SK-N-SH (cell line): ENCODE measurements at regions not wholly inside any gene's neighbourhood (a gene's known extent, or its start where the extent isn't known, plus 50 kb on each side); places are given as distances from the start of the nearest gene placed in this dataset.

ENCODE experiments used
- GATA2 ChIP-seq: sonication (generic); formaldehyde crosslinking; IDR thresholded peaks from 2 replicates; pipeline ENCODE4 v1.5.0; 2020; ENCODE audit warnings: mild to moderate bottlenecking, missing genetic modification reagents
- MXI1 ChIP-seq: IDR thresholded peaks from 2 replicates; pipeline ENCODE4 v1.6.1; 2012; ENCODE audit warnings: mild to moderate bottlenecking, low read depth, low read length, improper control_type of control experiment
- RCOR1 ChIP-seq: fragments of 150-350 bp; IDR thresholded peaks from 2 replicates; pipeline ENCODE4 v1.6.1; 2017; ENCODE audit warnings: antibody characterized with exemption, low read length
- RFX5 ChIP-seq: IDR thresholded peaks from 2 replicates; pipeline ENCODE4 v1.6.1; 2012; ENCODE audit warnings: mild to moderate bottlenecking, improper control_type of control experiment, low read length
- YY1 ChIP-seq: IDR thresholded peaks from 2 replicates; pipeline ENCODE4 v1.4.0; 2012; ENCODE audit warnings: low read depth, mild to moderate bottlenecking
- TF ChIP-seq, protein P1 (sequence below): fragments of 200-600 bp; sonication (generic); IDR thresholded peaks from 2 replicates; pipeline ENCODE4 v1.6.1; 2017; ENCODE audit warnings: antibody characterized with exemption, mild to moderate bottlenecking, moderate library complexity
- TF ChIP-seq, protein P2 (sequence below): fragments of 150-350 bp; IDR thresholded peaks from 2 replicates; pipeline ENCODE4 v1.6.1; 2017; ENCODE audit warnings: antibody characterized with exemption, low read length, low read depth, borderline replicate concordance
- TF ChIP-seq, protein P3 (sequence below): IDR thresholded peaks from 2 replicates; pipeline ENCODE4 v1.4.0; 2012; ENCODE audit warnings: low read depth, borderline replicate concordance
- TF ChIP-seq, protein P4 (sequence below): IDR thresholded peaks from 2 replicates; pipeline ENCODE4 v1.6.1; 2012; ENCODE audit warnings: mild to moderate bottlenecking, low read depth, low read length, moderate library complexity

DNA sequence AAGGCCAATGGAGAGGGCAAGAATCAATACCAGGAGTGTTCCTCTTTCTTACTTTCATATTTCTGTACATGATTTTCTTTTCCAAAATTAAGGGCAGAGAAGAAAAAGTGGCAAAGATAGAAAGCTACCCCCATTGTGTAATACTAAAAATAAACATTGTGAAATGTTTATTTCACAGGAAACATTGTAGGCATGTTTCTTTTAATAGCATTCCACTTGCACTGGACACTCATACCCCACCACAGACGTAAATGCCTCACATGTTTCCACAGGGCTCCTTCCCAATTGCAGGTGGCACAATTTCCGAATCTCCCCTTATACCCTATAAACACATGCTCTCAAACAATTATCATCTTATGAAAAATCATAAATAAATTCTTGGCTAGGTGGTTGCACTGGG, 645.1 kb upstream of the SETBP1 start:
- TF ChIP-seq, protein P1, sequence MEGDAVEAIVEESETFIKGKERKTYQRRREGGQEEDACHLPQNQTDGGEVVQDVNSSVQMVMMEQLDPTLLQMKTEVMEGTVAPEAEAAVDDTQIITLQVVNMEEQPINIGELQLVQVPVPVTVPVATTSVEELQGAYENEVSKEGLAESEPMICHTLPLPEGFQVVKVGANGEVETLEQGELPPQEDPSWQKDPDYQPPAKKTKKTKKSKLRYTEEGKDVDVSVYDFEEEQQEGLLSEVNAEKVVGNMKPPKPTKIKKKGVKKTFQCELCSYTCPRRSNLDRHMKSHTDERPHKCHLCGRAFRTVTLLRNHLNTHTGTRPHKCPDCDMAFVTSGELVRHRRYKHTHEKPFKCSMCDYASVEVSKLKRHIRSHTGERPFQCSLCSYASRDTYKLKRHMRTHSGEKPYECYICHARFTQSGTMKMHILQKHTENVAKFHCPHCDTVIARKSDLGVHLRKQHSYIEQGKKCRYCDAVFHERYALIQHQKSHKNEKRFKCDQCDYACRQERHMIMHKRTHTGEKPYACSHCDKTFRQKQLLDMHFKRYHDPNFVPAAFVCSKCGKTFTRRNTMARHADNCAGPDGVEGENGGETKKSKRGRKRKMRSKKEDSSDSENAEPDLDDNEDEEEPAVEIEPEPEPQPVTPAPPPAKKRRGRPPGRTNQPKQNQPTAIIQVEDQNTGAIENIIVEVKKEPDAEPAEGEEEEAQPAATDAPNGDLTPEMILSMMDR, result no peak
- no peak for TF ChIP-seq RFX5
- TF ChIP-seq, protein P2, sequence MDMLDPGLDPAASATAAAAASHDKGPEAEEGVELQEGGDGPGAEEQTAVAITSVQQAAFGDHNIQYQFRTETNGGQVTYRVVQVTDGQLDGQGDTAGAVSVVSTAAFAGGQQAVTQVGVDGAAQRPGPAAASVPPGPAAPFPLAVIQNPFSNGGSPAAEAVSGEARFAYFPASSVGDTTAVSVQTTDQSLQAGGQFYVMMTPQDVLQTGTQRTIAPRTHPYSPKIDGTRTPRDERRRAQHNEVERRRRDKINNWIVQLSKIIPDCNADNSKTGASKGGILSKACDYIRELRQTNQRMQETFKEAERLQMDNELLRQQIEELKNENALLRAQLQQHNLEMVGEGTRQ, result no peak
- no peak for TF ChIP-seq GATA2
- no peak for TF ChIP-seq YY1
- TF ChIP-seq, protein P3, sequence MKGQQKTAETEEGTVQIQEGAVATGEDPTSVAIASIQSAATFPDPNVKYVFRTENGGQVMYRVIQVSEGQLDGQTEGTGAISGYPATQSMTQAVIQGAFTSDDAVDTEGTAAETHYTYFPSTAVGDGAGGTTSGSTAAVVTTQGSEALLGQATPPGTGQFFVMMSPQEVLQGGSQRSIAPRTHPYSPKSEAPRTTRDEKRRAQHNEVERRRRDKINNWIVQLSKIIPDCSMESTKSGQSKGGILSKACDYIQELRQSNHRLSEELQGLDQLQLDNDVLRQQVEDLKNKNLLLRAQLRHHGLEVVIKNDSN, result no peak
- no peak for TF ChIP-seq MXI1
- no peak for TF ChIP-seq RCOR1
- TF ChIP-seq, protein P4, sequence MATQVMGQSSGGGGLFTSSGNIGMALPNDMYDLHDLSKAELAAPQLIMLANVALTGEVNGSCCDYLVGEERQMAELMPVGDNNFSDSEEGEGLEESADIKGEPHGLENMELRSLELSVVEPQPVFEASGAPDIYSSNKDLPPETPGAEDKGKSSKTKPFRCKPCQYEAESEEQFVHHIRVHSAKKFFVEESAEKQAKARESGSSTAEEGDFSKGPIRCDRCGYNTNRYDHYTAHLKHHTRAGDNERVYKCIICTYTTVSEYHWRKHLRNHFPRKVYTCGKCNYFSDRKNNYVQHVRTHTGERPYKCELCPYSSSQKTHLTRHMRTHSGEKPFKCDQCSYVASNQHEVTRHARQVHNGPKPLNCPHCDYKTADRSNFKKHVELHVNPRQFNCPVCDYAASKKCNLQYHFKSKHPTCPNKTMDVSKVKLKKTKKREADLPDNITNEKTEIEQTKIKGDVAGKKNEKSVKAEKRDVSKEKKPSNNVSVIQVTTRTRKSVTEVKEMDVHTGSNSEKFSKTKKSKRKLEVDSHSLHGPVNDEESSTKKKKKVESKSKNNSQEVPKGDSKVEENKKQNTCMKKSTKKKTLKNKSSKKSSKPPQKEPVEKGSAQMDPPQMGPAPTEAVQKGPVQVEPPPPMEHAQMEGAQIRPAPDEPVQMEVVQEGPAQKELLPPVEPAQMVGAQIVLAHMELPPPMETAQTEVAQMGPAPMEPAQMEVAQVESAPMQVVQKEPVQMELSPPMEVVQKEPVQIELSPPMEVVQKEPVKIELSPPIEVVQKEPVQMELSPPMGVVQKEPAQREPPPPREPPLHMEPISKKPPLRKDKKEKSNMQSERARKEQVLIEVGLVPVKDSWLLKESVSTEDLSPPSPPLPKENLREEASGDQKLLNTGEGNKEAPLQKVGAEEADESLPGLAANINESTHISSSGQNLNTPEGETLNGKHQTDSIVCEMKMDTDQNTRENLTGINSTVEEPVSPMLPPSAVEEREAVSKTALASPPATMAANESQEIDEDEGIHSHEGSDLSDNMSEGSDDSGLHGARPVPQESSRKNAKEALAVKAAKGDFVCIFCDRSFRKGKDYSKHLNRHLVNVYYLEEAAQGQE, result no peak
